WTC11 (cell line): ENCODE measurements at regions not wholly inside any gene's neighbourhood (a gene's known extent, or its start where the extent isn't known, plus 50 kb on each side); places are given as distances from the start of the nearest gene placed in this dataset.

Source experiments
- ATAC-seq: fragments of 200-7000 bp; cut with Tn5 transposase; 2 replicates; pipeline ENCODE4 v1.10.0; 2021; ENCODE audit warnings: mild to moderate bottlenecking, moderate library complexity
- CTCF ChIA-PET: fragments of 300-600 bp; sonication (Branson Sonifier 250); formaldehyde crosslinking; loops from one replicate; lab custom pipeline; 2021; ENCODE audit warnings: antibody characterized with exemption; lab: Charles Lee
- POLR2A ChIA-PET: fragments of 350-600 bp; sonication (Branson Sonifier 250); formaldehyde crosslinking; loops from one replicate; lab custom pipeline; 2021; ENCODE audit warnings: antibody characterized with exemption; lab: Charles Lee
- DNase-seq: peaks from one replicate; pipeline ENCODE4 v3.0.0; 2021; ENCODE audit warnings: low spot score
- H3K27ac Mint-ChIP-seq: 2 replicates; pipeline ENCODE4 v1.8.0; 2021; ENCODE audit warnings: mixed read lengths
- H3K27me3 Mint-ChIP-seq: 2 replicates; pipeline ENCODE4 v1.8.0; 2021; ENCODE audit warnings: low read depth, mild to moderate bottlenecking, moderate library complexity, mixed read lengths
- H3K36me3 Mint-ChIP-seq: 2 replicates; pipeline ENCODE4 v1.8.0; 2021; ENCODE audit warnings: mixed read lengths
- H3K4me1 Mint-ChIP-seq: 2 replicates; pipeline ENCODE4 v1.8.0; 2022; ENCODE audit warnings: mixed read lengths
- H3K4me3 Mint-ChIP-seq: 2 replicates; pipeline ENCODE4 v1.8.0; 2021; ENCODE audit warnings: mild to moderate bottlenecking, moderate library complexity, mixed read lengths
- H3K9me3 Mint-ChIP-seq: 2 replicates; pipeline ENCODE4 v1.8.0; 2021; ENCODE audit warnings: mixed read lengths
- ATF2 ChIP-seq: sonication (generic); formaldehyde crosslinking; IDR thresholded peaks from 2 replicates; pipeline ENCODE4 v1.8.1; 2022; ENCODE audit warnings: low read depth, missing genetic modification reagents, borderline replicate concordance
- CREB1 ChIP-seq: sonication (generic); formaldehyde crosslinking; IDR thresholded peaks from 2 replicates; pipeline ENCODE4 v1.8.0; 2023; ENCODE audit warnings: mild to moderate bottlenecking, missing genetic modification reagents
- E2F1 ChIP-seq: sonication (generic); formaldehyde crosslinking; IDR thresholded peaks from 2 replicates; pipeline ENCODE4 v1.8.0; 2022; ENCODE audit warnings: mild to moderate bottlenecking, missing genetic modification reagents
- FOXK1 ChIP-seq: sonication (generic); formaldehyde crosslinking; IDR thresholded peaks from 2 replicates; pipeline ENCODE4 v1.8.0; 2022; ENCODE audit warnings: mild to moderate bottlenecking, moderate library complexity, missing genetic modification reagents
- IRF2 ChIP-seq: sonication (generic); formaldehyde crosslinking; IDR thresholded peaks from 2 replicates; pipeline ENCODE4 v1.8.0; 2022; ENCODE audit warnings: low read depth, missing genetic modification reagents, borderline replicate concordance
- JUN ChIP-seq: sonication (generic); formaldehyde crosslinking; IDR thresholded peaks from 2 replicates; pipeline ENCODE4 v1.8.0; 2023; ENCODE audit warnings: mild to moderate bottlenecking, missing genetic modification reagents
- MXD4 ChIP-seq: fragments of 250-450 bp; sonication (Bioruptor Pico); IDR thresholded peaks from 2 replicates; pipeline ENCODE4 v1.8.0; 2021; ENCODE audit warnings: mild to moderate bottlenecking, moderate library complexity, borderline replicate concordance
- MYBL2 ChIP-seq: sonication (generic); formaldehyde crosslinking; IDR thresholded peaks from 2 replicates; pipeline ENCODE4 v1.8.1; 2023; ENCODE audit warnings: mild to moderate bottlenecking, moderate library complexity, missing genetic modification reagents
- NR1H2 ChIP-seq: sonication (generic); formaldehyde crosslinking; IDR thresholded peaks from 2 replicates; pipeline ENCODE4 v1.9.0; 2021; ENCODE audit warnings: mild to moderate bottlenecking, moderate library complexity, missing genetic modification reagents
- PREB ChIP-seq: sonication (generic); formaldehyde crosslinking; IDR thresholded peaks from 2 replicates; pipeline ENCODE4 v1.8.1; 2022; ENCODE audit warnings: mild to moderate bottlenecking, missing genetic modification reagents, moderate library complexity, borderline replicate concordance
- RORB ChIP-seq: fragments of 250-450 bp; sonication (Bioruptor Pico); IDR thresholded peaks from 2 replicates; pipeline ENCODE4 v1.9.0; 2021; ENCODE audit warnings: mild to moderate bottlenecking
- SMAD4 ChIP-seq: sonication (generic); formaldehyde crosslinking; IDR thresholded peaks from 2 replicates; pipeline ENCODE4 v1.8.0; 2022; ENCODE audit warnings: mild to moderate bottlenecking, missing genetic modification reagents
- SP1 ChIP-seq: sonication (generic); formaldehyde crosslinking; conservative IDR thresholded peaks from 2 replicates; pipeline ENCODE4 v1.8.1; 2022; ENCODE audit warnings: missing genetic modification reagents
- STAT6 ChIP-seq: sonication (generic); formaldehyde crosslinking; conservative IDR thresholded peaks from 2 replicates; pipeline ENCODE4 v1.8.1; 2023; ENCODE audit warnings: mild to moderate bottlenecking, low read depth, missing genetic modification reagents, moderate library complexity
- TCF7 ChIP-seq: sonication (generic); formaldehyde crosslinking; IDR thresholded peaks from 2 replicates; pipeline ENCODE4 v1.8.0; 2022; ENCODE audit warnings: mild to moderate bottlenecking, low read depth, missing genetic modification reagents, moderate library complexity
- TEAD1 ChIP-seq: sonication (generic); formaldehyde crosslinking; IDR thresholded peaks from 2 replicates; pipeline ENCODE4 v1.8.0; 2022; ENCODE audit warnings: mild to moderate bottlenecking, missing genetic modification reagents
- TEAD4 ChIP-seq: sonication (generic); formaldehyde crosslinking; IDR thresholded peaks from 2 replicates; pipeline ENCODE4 v1.8.0; 2022; ENCODE audit warnings: mild to moderate bottlenecking, missing genetic modification reagents
- TP53 ChIP-seq: sonication (generic); formaldehyde crosslinking; IDR thresholded peaks from 2 replicates; pipeline ENCODE4 v1.8.1; 2023; ENCODE audit warnings: mild to moderate bottlenecking, missing genetic modification reagents
- ZBTB21 ChIP-seq: sonication (generic); formaldehyde crosslinking; IDR thresholded peaks from 2 replicates; pipeline ENCODE4 v1.8.1; 2023; ENCODE audit warnings: mild to moderate bottlenecking, missing genetic modification reagents, borderline replicate concordance
- ZNF138 ChIP-seq: sonication (generic); formaldehyde crosslinking; conservative IDR thresholded peaks from 2 replicates; pipeline ENCODE4 v1.8.1; 2022; ENCODE audit warnings: mild to moderate bottlenecking, moderate library complexity, missing genetic modification reagents
- ZNF263 ChIP-seq: sonication (generic); formaldehyde crosslinking; IDR thresholded peaks from 2 replicates; pipeline ENCODE4 v1.8.1; 2022; ENCODE audit warnings: low read depth, mild to moderate bottlenecking, moderate library complexity, missing genetic modification reagents
- ZNF317 ChIP-seq: sonication (generic); formaldehyde crosslinking; IDR thresholded peaks from 2 replicates; pipeline ENCODE4 v1.8.1; 2023; ENCODE audit warnings: low read depth, mild to moderate bottlenecking, moderate library complexity, missing genetic modification reagents, borderline replicate concordance
- ZNF396 ChIP-seq: fragments of 250-450 bp; sonication (Bioruptor Pico); IDR thresholded peaks from 2 replicates; pipeline ENCODE4 v1.8.0; 2021; ENCODE audit warnings: mild to moderate bottlenecking, moderate library complexity, borderline replicate concordance
- ZNF416 ChIP-seq: fragments of 250-450 bp; sonication (Bioruptor Pico); IDR thresholded peaks from 2 replicates; pipeline ENCODE4 v1.9.0; 2021; ENCODE audit warnings: mild to moderate bottlenecking, inconsistent platforms

GRCh38 chr15:77556622-77557021, 76.1 kb downstream of the LINGO1 start:
- H3K4me1 Mint-ChIP-seq = peaks cover 24% of the 10 kb centered on the region
- no peaks in the 10 kb centered on the region for H3K36me3 Mint-ChIP-seq
- no peak overlapping the region for H3K27ac Mint-ChIP-seq
- ChIA-PET POLR2A (no interaction called here), CTCF (interaction anchor here (0.6 to 1.4 kb wide), 2 partner anchors 13 to 48 kb away, joined by 3 to 13 read pairs; no protein-coding TSS in a partner anchor)
- DNase-seq (no peak), ATAC-seq (no peak)
- no peaks in the 10 kb centered on the region for H3K27me3 Mint-ChIP-seq
- TF ChIP-seq CREB1 (CRISPR knock-in tag) = no peak
- TF ChIP-seq RORB (CRISPR knock-in tag) = no peak
- TF ChIP-seq IRF2 = no peak
- TF ChIP-seq ZNF396 (CRISPR knock-in tag) = no peak
- no peak for TF ChIP-seq ZNF416
- TF ChIP-seq ZNF138 (CRISPR knock-in tag) = no peak
- TF ChIP-seq TP53 (CRISPR knock-in tag) = no peak
- no peak for TF ChIP-seq TEAD1 (CRISPR knock-in tag)
- no peak for TF ChIP-seq SP1 (CRISPR knock-in tag)
- TF ChIP-seq E2F1 (CRISPR knock-in tag) = no peak
- no peak for TF ChIP-seq TCF7 (CRISPR knock-in tag)
- TF ChIP-seq NR1H2 (CRISPR knock-in tag) = no peak
- TF ChIP-seq FOXK1 (CRISPR knock-in tag) = no peak
- no peak overlapping the region for H3K4me3 Mint-ChIP-seq
- H3K9me3 Mint-ChIP-seq = no peaks in the 10 kb centered on the region

- CTCF ChIA-PET = interaction anchor here (1.5 to 2.2 kb wide), 2 partner anchors 12 to 100 kb away, joined by 3 to 10 read pairs; no protein-coding TSS in a partner anchor
- H3K4me3 Mint-ChIP-seq = no peak overlapping the region
- ATAC-seq (no peak), DNase-seq (no peak)
- H3K9me3 Mint-ChIP-seq = no peaks in the 10 kb centered on the region
- H3K27me3 Mint-ChIP-seq = no peaks in the 10 kb centered on the region
- TF ChIP-seq IRF2 (no peak), JUN (CRISPR knock-in tag) (no peak), TEAD4 (CRISPR knock-in tag) (no peak), TEAD1 (CRISPR knock-in tag) (no peak), SMAD4 (CRISPR knock-in tag) (no peak), PREB (no peak), NR1H2 (CRISPR knock-in tag) (no peak)
- POLR2A ChIA-PET = no interaction called here
- H3K4me1 Mint-ChIP-seq = peaks cover 24% of the 10 kb centered on the region
- no peak overlapping the region for H3K27ac Mint-ChIP-seq
- no peaks in the 10 kb centered on the region for H3K36me3 Mint-ChIP-seq
Measured at GRCh38 chr15:77555232-77555631, 77.5 kb downstream of the LINGO1 start.

- Mint-ChIP-seq H3K27ac (peak overlapping the region; percentile 21; the same call in 1 of the 2 replicates), H3K4me1 (peaks cover 24% of the 10 kb centered on the region)
Measured at GRCh38 chr15:77554306-77555080, 78.2 kb downstream of the LINGO1 start.

More at GRCh38 chr15:77554306-77555080, 78.2 kb downstream of the LINGO1 start:
- ChIA-PET POLR2A (interaction anchor here (0.7 kb wide), 1 partner anchor 528 kb away, joined by 3 read pairs; no protein-coding TSS in a partner anchor), CTCF (interaction anchor here (0.5 to 2.2 kb wide), 5 partner anchors 11 to 100 kb away, joined by 3 to 10 read pairs (median 3); no protein-coding TSS in a partner anchor)
- ATAC-seq (no peak), DNase-seq (no peak)
- H3K27me3 Mint-ChIP-seq = no peaks in the 10 kb centered on the region
- no peak for TF ChIP-seq ZNF263 (CRISPR knock-in tag)
- TF ChIP-seq CREB1 (CRISPR knock-in tag) = no peak
- TF ChIP-seq STAT6 (CRISPR knock-in tag) = no peak
- no peak for TF ChIP-seq FOXK1 (CRISPR knock-in tag)
- no peak for TF ChIP-seq TEAD1 (CRISPR knock-in tag)
- no peak for TF ChIP-seq MYBL2
- TF ChIP-seq ZNF317 (CRISPR knock-in tag) = no peak
- no peak for TF ChIP-seq MXD4 (CRISPR knock-in tag)
- TF ChIP-seq SMAD4 (CRISPR knock-in tag) = no peak
- no peak for TF ChIP-seq NR1H2 (CRISPR knock-in tag)
- no peak for TF ChIP-seq ZBTB21 (CRISPR knock-in tag)
- TF ChIP-seq ATF2 (CRISPR knock-in tag) = no peak
- no peak overlapping the region for H3K4me3 Mint-ChIP-seq
- no peaks in the 10 kb centered on the region for H3K9me3 Mint-ChIP-seq
- no peaks in the 10 kb centered on the region for H3K36me3 Mint-ChIP-seq
